Right atrium auricular region (tissue), 2 donors: ENCODE measurements at regions not wholly inside any gene's neighbourhood (a gene's known extent, or its start where the extent isn't known, plus 50 kb on each side); places are given as distances from the start of the nearest gene placed in this dataset.

Experiments used
- DNase-seq: peaks from one replicate; pipeline ENCODE4 v3.0.0-alpha.2; 2019; ENCODE audit warnings: low spot score
- H3K27ac ChIP-seq, 2 donors: fragments of 200-600 bp; sonication (generic); 1 replicate in 1 of 2; 2 replicates in 1 of 2; pipeline ENCODE4 v1.5.1; 2016 to 2019
- H3K27me3 ChIP-seq, 2 donors: fragments of 200-600 bp; sonication (generic); one replicate each; pipeline versions ENCODE4 v1.5.1 to v1.6.0; 2017 to 2019
- H3K36me3 ChIP-seq: fragments of 200-600 bp; sonication (generic); one replicate; pipeline ENCODE4 v1.5.1; 2016
- H3K4me1 ChIP-seq, 2 donors: fragments of 200-600 bp; sonication (generic); one replicate each; pipeline versions ENCODE4 v1.5.1 to v1.6.0; 2017 to 2019
- H3K4me3 ChIP-seq, 2 donors: fragments of 200-600 bp; sonication (generic); 1 replicate in 1 of 2; 2 replicates in 1 of 2; pipeline ENCODE4 v1.5.1; 2017 to 2019; ENCODE audit warnings: mild to moderate bottlenecking in 1 of 2, moderate library complexity in 1 of 2
- H3K9me3 ChIP-seq, 2 donors: fragments of 200-600 bp; sonication (generic); one replicate each; pipeline ENCODE4 v1.5.1; 2019
- CTCF ChIP-seq, 2 donors: fragments of 200-600 bp; sonication (generic); IDR thresholded peaks; one replicate each; pipeline ENCODE4 v1.5.1; 2019; ENCODE audit warnings: antibody characterized with exemption in 2 of 2

- no peaks in the 10 kb centered on the region for H3K4me1 ChIP-seq
- H3K9me3 ChIP-seq, result peaks cover 0 to 3% of the 10 kb centered on the region in 2 donors
- no peak for TF ChIP-seq CTCF (IDR thresholded peaks at IDR 0.05)
- H3K27me3 ChIP-seq, result no peaks in the 10 kb centered on the region
- DNase-seq, result no peak
- no peaks in the 10 kb centered on the region for H3K36me3 ChIP-seq
- no peak overlapping the region for H3K27ac ChIP-seq
- no peak overlapping the region for H3K4me3 ChIP-seq
Observed at GRCh38 chr11:38300570-38300969, 1702.5 kb upstream of the RAG2 start.

- H3K9me3 ChIP-seq, result peaks cover 0 to 5% of the 10 kb centered on the region in 2 donors
Observed at GRCh38 chr11:38296211-38296776, 1698.3 kb upstream of the RAG2 start.

GRCh38 chr11:38282718-38283117 is 1684.7 kb upstream of the RAG2 start:
- Histone ChIP-seq H3K4me3 (no peak overlapping the region), H3K4me1 (no peaks in the 10 kb centered on the region), H3K36me3 (no peaks in the 10 kb centered on the region), H3K27ac (no peak overlapping the region), H3K9me3 (no peaks in the 10 kb centered on the region), H3K27me3 (no peaks in the 10 kb centered on the region)
- TF ChIP-seq CTCF (IDR thresholded peaks at IDR 0.05), result no peak
- DNase-seq, result no peak

More at GRCh38 chr11:38296211-38296776, 1698.3 kb upstream of the RAG2 start:
- no peak overlapping the region for H3K4me3 ChIP-seq
- no peaks in the 10 kb centered on the region for H3K27me3 ChIP-seq
- no peak for TF ChIP-seq CTCF (IDR thresholded peaks at IDR 0.05)
- no peak for DNase-seq
- no peak overlapping the region for H3K27ac ChIP-seq
- H3K36me3 ChIP-seq, result no peaks in the 10 kb centered on the region
- H3K4me1 ChIP-seq, result no peaks in the 10 kb centered on the region

GRCh38 chr11:38278457-38279141 is 1680.6 kb upstream of the RAG2 start:
- Histone ChIP-seq H3K27me3 (no peaks in the 10 kb centered on the region), H3K27ac (no peak overlapping the region), H3K36me3 (no peaks in the 10 kb centered on the region), H3K9me3 (no peaks in the 10 kb centered on the region), H3K4me1 (no peaks in the 10 kb centered on the region), H3K4me3 (no peak overlapping the region)
- no peak for DNase-seq
- no peak for TF ChIP-seq CTCF (IDR thresholded peaks at IDR 0.05)

- Histone ChIP-seq H3K36me3 (no peaks in the 10 kb centered on the region), H3K4me3 (no peak overlapping the region), H3K27me3 (no peaks in the 10 kb centered on the region), H3K4me1 (no peaks in the 10 kb centered on the region), H3K27ac (no peak overlapping the region), H3K9me3 (no peaks in the 10 kb centered on the region)
- no peak for TF ChIP-seq CTCF (IDR thresholded peaks at IDR 0.05)
- no peak for DNase-seq
Observed at GRCh38 chr11:38274031-38274430, 1676.0 kb upstream of the RAG2 start.

GRCh38 chr11:38272376-38272775 is 1674.3 kb upstream of the RAG2 start:
- no peak for DNase-seq
- H3K4me1 ChIP-seq, result no peaks in the 10 kb centered on the region
- H3K4me3 ChIP-seq, result no peak overlapping the region
- H3K36me3 ChIP-seq, result no peaks in the 10 kb centered on the region
- no peak overlapping the region for H3K27ac ChIP-seq
- TF ChIP-seq CTCF (IDR thresholded peaks at IDR 0.05), result no peak
- H3K27me3 ChIP-seq, result no peaks in the 10 kb centered on the region
- no peaks in the 10 kb centered on the region for H3K9me3 ChIP-seq
